HG03060 (cell line): ENCODE measurements at regions not wholly inside any gene's neighbourhood (a gene's known extent, or its start where the extent isn't known, plus 50 kb on each side); places are given as distances from the start of the nearest gene placed in this dataset.
"Not testable (repeated sequence)": the region's sequence is repeated elsewhere in the genome, so short reads cannot be mapped to it uniquely, and the experiment has no call there.

Experiments used
- ATAC-seq: cut with Tn5 transposase; IDR thresholded peaks from one replicate; pipeline ENCODE4 v1.9.1; 2021; ENCODE audit warnings: low read depth, moderate number of reproducible peaks; ENCODE audit not compliant: unreplicated experiment

GRCh38 chr9:30078195-30078594, 2306.2 kb upstream of the ACO1 start:
- ATAC-seq, result no peak

DNA sequence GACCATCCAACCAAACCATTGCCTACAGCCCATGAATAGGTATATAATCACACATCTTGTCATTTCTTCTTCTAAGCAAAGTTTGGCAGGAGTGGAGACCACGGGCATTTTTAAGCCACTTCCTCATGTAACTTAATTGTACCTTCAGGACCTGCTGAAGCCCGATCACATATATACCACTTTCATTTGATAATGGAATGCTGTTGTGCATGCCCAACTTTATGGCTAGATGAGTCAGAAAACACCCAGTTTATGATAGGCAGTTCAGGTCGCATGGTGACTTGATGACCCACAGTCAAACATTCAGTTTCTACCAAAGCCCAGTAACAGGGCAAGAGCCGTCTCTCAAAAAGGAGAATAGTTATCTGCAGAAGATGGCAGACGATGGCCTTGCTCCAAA, 2295.0 kb upstream of the ACO1 start:
- no peak for ATAC-seq

- ATAC-seq, result no peak
These were observed 2280.6 kb upstream of the ACO1 start for GRCh38 chr9:30103647-30104394.

- ATAC-seq, result not testable (repeated sequence)
These were observed 2277.3 kb upstream of the ACO1 start for GRCh38 chr9:30107134-30107533.

GRCh38 chr9:30116673-30117217, 2267.7 kb upstream of the ACO1 start:
- no peak for ATAC-seq

- no peak for ATAC-seq
These were observed 2263.8 kb upstream of the ACO1 start for GRCh38 chr9:30120666-30121065.

DNA sequence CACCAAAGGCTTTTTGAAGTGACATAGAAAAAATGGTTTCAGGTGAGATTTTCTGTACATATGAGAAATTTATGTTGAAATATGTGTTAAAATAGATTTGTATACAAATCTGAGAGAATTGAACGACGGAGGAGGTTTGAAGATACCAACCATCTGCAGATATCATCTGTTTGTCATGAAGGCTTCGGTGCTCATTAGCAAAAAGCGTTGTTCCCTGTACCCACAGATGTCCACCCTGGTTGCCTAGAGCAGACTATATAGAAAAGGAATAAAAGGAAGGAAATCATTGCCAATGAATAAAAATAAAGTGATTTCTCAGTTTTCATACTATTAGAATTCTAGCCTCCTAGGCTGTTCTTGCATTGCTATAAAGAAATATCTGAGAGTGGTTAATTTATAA, 2262.8 kb upstream of the ACO1 start:
- ATAC-seq, result no peak

GRCh38 chr9:30125881-30126280, 2258.6 kb upstream of the ACO1 start:
- no peak for ATAC-seq

DNA sequence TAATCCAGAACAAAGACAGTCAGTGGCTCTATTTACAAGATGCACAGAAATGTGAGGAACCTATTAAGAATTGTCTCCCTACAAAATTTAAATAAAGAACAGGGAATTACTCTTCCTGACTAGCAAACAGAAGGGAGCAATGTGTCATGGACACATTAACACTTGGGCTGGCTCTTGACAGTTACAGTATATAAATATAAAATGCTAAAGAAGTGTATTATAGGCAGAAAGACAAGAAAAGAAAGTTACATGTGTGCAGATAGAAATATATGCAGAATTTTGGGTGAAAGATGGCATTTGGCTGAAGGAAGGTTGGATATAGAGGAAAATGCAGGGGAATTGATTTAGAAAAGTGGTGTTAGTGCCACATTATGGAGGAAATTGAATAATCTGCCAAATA, 2257.1 kb upstream of the ACO1 start:
- ATAC-seq, result no peak

DNA sequence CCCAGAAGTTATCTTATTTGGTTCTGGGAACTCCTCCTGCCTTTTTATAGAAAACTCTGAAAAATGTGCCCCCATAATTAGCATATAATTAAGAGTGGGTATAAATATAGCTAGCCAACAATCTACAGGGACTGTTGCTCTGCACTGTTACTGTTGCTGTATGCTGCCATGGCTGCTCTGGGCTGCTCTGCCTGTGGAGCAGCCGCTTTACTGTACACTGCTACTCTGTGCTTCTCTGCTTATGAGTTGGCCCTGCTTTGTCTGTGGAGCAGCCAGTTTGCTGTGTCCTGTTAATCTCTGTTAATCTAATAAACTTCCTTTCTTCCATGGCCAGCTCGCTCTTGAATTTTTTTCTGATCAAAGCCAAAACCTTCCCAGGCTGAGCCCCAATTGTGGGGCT, 2244.0 kb upstream of the ACO1 start:
- ATAC-seq, result no peak

GRCh38 chr9:30160570-30160969, 2223.9 kb upstream of the ACO1 start:
- no peak for ATAC-seq

- no peak for ATAC-seq
These were observed 2212.2 kb upstream of the ACO1 start for GRCh38 chr9:30172206-30172605.

- no peak for ATAC-seq
These were observed 2205.8 kb upstream of the ACO1 start for GRCh38 chr9:30178610-30179009.

GRCh38 chr9:30193421-30193820, 2191.0 kb upstream of the ACO1 start:
- no peak for ATAC-seq

DNA sequence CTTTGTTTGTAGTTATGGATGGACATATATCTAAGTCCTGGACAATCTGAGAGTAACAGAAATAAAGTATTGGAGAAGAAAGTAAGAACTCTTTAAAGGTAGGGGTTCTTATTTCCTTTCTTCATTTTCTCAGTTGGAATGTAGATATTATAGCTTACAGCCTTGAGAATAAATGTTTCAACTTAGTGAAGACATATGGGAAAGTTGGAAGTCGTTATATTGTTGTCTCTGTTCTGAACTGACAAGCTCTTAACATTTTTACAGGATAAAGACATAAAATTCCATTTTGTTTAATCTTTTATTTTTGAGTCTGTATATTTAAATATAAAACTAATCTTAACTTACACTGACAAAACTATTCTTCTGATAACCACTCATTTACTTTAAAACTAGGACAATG, 2187.5 kb upstream of the ACO1 start:
- ATAC-seq, result no peak

DNA sequence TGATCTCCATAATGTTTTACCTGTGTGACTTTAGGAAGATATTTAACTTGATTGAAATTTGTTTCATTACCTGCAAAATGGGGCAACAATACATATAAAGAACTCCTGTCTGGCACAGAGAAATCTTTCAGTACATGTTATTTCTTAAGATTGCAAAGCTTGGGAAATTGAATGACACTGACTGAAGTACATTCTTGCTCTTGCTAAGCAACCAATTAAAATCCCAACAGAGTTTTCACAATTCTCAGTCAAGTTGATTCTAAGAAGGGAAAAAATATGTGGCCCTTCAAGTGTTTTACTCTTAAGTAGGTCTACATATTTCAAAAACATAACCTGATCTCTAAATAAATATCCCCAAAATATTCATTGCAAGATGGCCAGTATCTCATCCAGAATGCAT, 2187.0 kb upstream of the ACO1 start:
- ATAC-seq, result no peak

DNA sequence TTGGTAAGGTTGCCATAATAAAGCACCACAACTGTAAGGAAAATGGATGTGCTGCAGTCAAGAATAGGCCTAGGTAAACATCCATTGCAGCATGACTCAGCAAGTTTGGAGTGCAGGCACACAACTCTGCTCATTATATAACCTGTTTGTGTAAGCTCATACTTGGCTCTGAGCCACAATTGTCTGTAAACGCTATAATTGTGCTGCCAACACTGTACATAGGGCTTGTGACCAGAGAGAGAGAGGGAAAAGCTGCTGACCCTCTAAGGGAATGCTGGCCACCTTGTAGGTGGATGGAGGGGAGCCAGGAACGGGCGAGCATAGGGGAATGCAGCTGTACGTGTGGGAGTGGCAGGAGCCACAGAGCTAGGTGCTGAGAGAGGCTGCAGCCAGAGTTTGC, 2186.5 kb upstream of the ACO1 start:
- no peak for ATAC-seq

DNA sequence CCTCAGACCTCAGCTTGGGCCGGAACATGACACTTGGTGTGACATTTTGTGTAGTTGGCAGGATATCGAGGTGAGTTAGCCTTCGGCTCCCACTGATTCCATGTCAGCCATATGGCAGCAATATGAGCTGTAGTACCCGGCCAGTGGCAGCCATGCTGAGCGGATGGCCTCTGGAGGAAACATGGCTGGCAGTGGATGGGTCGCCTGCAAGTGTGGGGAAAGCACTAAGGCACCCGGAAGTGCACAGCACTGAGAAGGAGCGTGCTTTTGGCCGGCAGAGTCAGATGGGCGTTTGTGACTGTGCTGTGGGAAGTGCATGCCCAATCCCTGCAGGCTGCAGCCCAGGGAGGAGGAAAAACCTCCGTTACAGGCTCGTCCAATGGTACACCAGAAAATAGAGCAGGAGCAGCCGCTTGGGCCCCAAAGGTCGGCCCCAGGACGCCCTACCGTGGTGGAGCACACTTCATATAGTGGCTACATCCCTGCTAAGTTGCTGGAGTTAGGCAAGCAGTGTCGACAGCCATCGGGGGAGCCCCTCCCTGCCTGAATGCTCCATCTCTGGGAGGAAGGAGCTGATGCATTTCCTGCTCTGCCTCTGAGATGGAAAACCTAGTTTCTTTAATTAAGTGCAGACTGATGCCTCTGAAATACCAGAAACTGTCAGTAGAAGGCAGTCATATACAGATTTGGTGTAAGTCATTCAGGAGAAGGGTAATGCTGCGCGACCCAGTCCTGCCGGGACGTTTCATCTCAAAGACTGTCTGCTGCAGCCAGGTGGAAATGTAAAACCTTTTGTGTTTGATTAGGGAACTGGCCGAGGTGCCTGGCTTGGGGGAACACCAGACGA, 2185.8 kb upstream of the ACO1 start:
- no peak for ATAC-seq

GRCh38 chr9:30201024-30201423, 2183.4 kb upstream of the ACO1 start:
- no peak for ATAC-seq

- no peak for ATAC-seq
These were observed 2149.4 kb upstream of the ACO1 start for GRCh38 chr9:30235068-30235467.

DNA sequence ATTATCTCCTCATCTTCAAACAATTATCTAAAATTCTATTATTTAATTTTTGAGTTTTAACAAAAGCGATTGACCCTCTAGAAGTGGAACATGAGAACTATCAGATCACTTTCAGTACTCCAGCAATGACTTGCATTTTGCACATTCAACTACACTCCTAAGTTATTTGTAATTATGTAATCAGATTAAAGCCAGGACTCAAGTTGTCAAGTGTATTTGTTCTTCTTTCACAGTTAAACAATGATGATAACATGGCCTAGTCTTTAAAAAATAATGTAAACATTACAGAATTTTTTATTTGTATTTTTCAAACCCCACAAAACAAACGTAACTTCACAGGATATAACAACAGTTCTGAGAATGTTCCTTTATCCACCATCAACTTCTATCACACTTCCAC, 2148.9 kb upstream of the ACO1 start:
- ATAC-seq, result no peak

DNA sequence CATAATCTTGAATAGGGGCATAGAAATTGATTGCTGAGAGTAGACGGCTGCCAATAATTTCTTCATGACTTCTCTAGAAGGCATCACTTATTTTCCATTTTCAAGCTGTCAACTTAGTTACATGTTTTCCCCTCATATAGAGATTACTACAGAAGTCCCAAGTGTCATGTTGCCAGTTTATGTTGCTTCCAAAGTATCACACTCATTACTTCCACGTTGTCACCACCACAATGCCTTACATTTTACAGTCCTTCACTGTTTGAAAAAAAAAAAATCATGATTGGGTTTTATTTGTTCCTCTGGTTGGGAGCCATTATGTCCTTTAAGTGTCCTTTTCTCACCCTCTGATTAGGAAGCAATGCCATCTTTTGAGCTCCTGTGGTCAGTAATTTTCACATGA, 2144.6 kb upstream of the ACO1 start:
- ATAC-seq, result no peak
